ENCODE measurements at regions not wholly inside any gene's neighbourhood (a gene's known extent, or its start where the extent isn't known, plus 50 kb on each side); places are given as distances from the start of the nearest gene placed in this dataset.

DNA sequence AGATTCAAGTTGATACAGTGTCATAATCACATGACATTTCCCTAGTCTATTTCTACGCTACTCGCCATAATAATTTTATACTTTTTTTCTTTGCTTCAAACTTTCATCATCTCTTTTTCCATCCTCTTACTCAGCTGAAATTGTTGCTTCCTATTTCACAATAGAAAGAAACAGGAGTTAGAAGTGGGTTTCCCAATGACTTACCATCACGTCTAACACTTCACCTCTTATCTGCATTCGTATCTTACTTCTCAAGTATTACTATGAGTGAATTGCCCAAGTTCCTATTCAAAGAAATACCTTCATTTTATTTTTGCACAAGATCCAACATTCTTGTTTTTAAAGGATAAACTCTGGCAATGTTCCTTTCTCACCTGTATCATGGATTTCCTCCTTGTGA is 1539.9 kb downstream of the SI start:
- 100% methylated on average over 1 of the region's 4 CpGs for WGBS (ENCODE audit: insufficient coverage)
- Mint-ChIP-seq H3K4me1 (no peaks in the 10 kb centered on the region), H3K4me3 (no peak overlapping the region), H3K9me3 (ENCODE audit: insufficient read depth) (no peaks in the 10 kb centered on the region), H3K27ac (no peak overlapping the region), H3K27me3 (no peaks in the 10 kb centered on the region)
- Histone ChIP-seq H3K9me3 (ENCODE audit: control extremely low read depth in 1 of 3, control insufficient read depth in 2 of 3, insufficient read depth in 1 of 3, low read length in 2 of 3) (no peaks in the 10 kb centered on the region), H3K36me3 (replicated peaks in 1 of 2; ENCODE audit: control extremely low read depth in 1 of 2, control insufficient read depth in 1 of 2, extremely low read depth in 1 of 2, insufficient read depth in 2 of 2, low read length in 1 of 2) (no peaks in the 10 kb centered on the region), H3K27me3 (replicated peaks in 1 of 4; ENCODE audit: control extremely low read depth in 1 of 4, control insufficient read depth in 3 of 4, insufficient read depth in 4 of 4, low read length in 3 of 4) (no peaks in the 10 kb centered on the region), H4K20me1 (ENCODE audit: control insufficient read depth, insufficient read depth, low read length, poor library complexity, severe bottlenecking) (no peaks in the 10 kb centered on the region), H2AFZ (ENCODE audit: insufficient read depth, low read depth, low read length, poor library complexity, severe bottlenecking) (no peak overlapping the region), H3K27ac (ENCODE audit: low read length in 2 of 2) (no peak overlapping the region), H3K4me2 (replicated peaks; ENCODE audit: low read depth, low read length, poor library complexity, severe bottlenecking) (no peak overlapping the region), H3K4me3 (ENCODE audit: control extremely low read depth in 1 of 5, extremely low read depth in 1 of 5, insufficient read depth in 1 of 5, low read depth in 2 of 5, low read length in 4 of 5) (no peak overlapping the region), H3K79me2 (ENCODE audit: control insufficient read depth, insufficient read depth, low read length) (no peaks in the 10 kb centered on the region), H3K4me1 (ENCODE audit: control insufficient read depth in 2 of 2, insufficient read depth in 2 of 2, low read length in 2 of 2) (no peaks in the 10 kb centered on the region), H3K9ac (ENCODE audit: low read length) (no peak overlapping the region)
- TF ChIP-seq, protein P1, sequence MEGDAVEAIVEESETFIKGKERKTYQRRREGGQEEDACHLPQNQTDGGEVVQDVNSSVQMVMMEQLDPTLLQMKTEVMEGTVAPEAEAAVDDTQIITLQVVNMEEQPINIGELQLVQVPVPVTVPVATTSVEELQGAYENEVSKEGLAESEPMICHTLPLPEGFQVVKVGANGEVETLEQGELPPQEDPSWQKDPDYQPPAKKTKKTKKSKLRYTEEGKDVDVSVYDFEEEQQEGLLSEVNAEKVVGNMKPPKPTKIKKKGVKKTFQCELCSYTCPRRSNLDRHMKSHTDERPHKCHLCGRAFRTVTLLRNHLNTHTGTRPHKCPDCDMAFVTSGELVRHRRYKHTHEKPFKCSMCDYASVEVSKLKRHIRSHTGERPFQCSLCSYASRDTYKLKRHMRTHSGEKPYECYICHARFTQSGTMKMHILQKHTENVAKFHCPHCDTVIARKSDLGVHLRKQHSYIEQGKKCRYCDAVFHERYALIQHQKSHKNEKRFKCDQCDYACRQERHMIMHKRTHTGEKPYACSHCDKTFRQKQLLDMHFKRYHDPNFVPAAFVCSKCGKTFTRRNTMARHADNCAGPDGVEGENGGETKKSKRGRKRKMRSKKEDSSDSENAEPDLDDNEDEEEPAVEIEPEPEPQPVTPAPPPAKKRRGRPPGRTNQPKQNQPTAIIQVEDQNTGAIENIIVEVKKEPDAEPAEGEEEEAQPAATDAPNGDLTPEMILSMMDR (IDR thresholded peaks at IDR 0.05): no peak
- no peak for TF ChIP-seq EZH2 (IDR thresholded peaks at IDR 0.05; ENCODE audit: borderline replicate concordance, insufficient read depth, low read depth, low read length, poor library complexity, severe bottlenecking)
- ATAC-seq (ENCODE audit: low read depth) (no peak), DNase-seq (no peak)
- intact Hi-C loops (cut with micrococcal nuclease): no loop called here
- CTCF ChIA-PET: no interaction called here
- POLR2A ChIA-PET: no interaction called here

DNA sequence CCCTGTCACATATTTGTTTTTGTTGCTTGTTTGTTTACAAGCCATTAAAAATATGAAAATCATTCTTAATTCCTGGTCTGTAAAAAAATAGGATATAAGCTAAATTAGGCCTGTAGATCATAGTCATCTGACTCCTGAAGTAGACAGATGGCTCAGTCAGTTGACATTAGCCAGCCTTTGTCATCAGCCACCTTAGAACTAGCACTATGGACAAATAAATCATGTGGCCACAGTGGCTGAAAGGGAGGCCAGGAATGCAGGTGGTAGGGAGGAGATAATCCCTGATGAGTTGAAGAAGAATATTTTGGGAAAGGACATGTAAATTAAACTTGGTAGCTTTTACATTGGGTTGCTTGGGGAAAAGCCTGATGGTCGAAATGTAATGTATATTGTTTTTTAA is 1544.9 kb downstream of the SI start:
- Mint-ChIP-seq H3K27me3 (no peaks in the 10 kb centered on the region), H3K4me3 (no peak overlapping the region), H3K9me3 (ENCODE audit: insufficient read depth) (no peaks in the 10 kb centered on the region), H3K27ac (no peak overlapping the region), H3K4me1 (no peaks in the 10 kb centered on the region)
- no peak overlapping the region for H3K4me2 ChIP-seq (replicated peaks; ENCODE audit: low read depth, low read length, poor library complexity, severe bottlenecking)
- H4K20me1 ChIP-seq (ENCODE audit: control insufficient read depth, insufficient read depth, low read length, poor library complexity, severe bottlenecking): no peaks in the 10 kb centered on the region
- H3K4me3 ChIP-seq (ENCODE audit: control extremely low read depth in 1 of 5, extremely low read depth in 1 of 5, insufficient read depth in 1 of 5, low read depth in 2 of 5, low read length in 4 of 5): no peak overlapping the region
- H3K9ac ChIP-seq (ENCODE audit: low read length): no peak overlapping the region
- no peaks in the 10 kb centered on the region for H3K36me3 ChIP-seq (replicated peaks in 1 of 2; ENCODE audit: control extremely low read depth in 1 of 2, control insufficient read depth in 1 of 2, extremely low read depth in 1 of 2, insufficient read depth in 2 of 2, low read length in 1 of 2)
- ATAC-seq (ENCODE audit: low read depth) (no peak), DNase-seq (no peak)
- no peaks in the 10 kb centered on the region for H3K9me3 ChIP-seq (ENCODE audit: control extremely low read depth in 1 of 3, control insufficient read depth in 2 of 3, insufficient read depth in 1 of 3, low read length in 2 of 3)
- no peaks in the 10 kb centered on the region for H3K4me1 ChIP-seq (ENCODE audit: control insufficient read depth in 2 of 2, insufficient read depth in 2 of 2, low read length in 2 of 2)
- no peak overlapping the region for H2AFZ ChIP-seq (ENCODE audit: insufficient read depth, low read depth, low read length, poor library complexity, severe bottlenecking)
- POLR2A ChIA-PET: no interaction called here
- no peaks in the 10 kb centered on the region for H3K27me3 ChIP-seq (replicated peaks in 1 of 4; ENCODE audit: control extremely low read depth in 1 of 4, control insufficient read depth in 3 of 4, insufficient read depth in 4 of 4, low read length in 3 of 4)
- intact Hi-C loops (cut with micrococcal nuclease): no loop called here
- CTCF ChIA-PET: no interaction called here
- TF ChIP-seq, protein P1 (IDR thresholded peaks at IDR 0.05): no peak
- TF ChIP-seq EZH2 (IDR thresholded peaks at IDR 0.05; ENCODE audit: borderline replicate concordance, insufficient read depth, low read depth, low read length, poor library complexity, severe bottlenecking): no peak
- no peaks in the 10 kb centered on the region for H3K79me2 ChIP-seq (ENCODE audit: control insufficient read depth, insufficient read depth, low read length)
- H3K27ac ChIP-seq (ENCODE audit: low read length in 2 of 2): no peak overlapping the region
- WGBS (ENCODE audit: insufficient coverage): no CpG with 5 or more reads among the region's 1 CpG

Measured in B cell (primary cell).